Endothelial cell (in vitro differentiated cells): ENCODE measurements at regions not wholly inside any gene's neighbourhood (a gene's known extent, or its start where the extent isn't known, plus 50 kb on each side); places are given as distances from the start of the nearest gene placed in this dataset.

Experiments used
- DNase-seq: peaks from one replicate; pipeline ENCODE4 v3.0.0; 2021; ENCODE audit warnings: low spot score
- H3K27ac Mint-ChIP-seq: one replicate; pipeline ENCODE4 v1.8.0; 2021; ENCODE audit warnings: mixed read lengths, inconsistent platforms; ENCODE audit not compliant: unreplicated experiment
- H3K27me3 Mint-ChIP-seq: one replicate; pipeline ENCODE4 v1.8.0; 2021; ENCODE audit warnings: mild to moderate bottlenecking, moderate library complexity, mixed read lengths, inconsistent platforms; ENCODE audit not compliant: unreplicated experiment
- H3K36me3 Mint-ChIP-seq: one replicate; pipeline ENCODE4 v1.8.0; 2021; ENCODE audit warnings: mild to moderate bottlenecking, low read depth, mixed read lengths, inconsistent platforms; ENCODE audit not compliant: unreplicated experiment
- H3K4me1 Mint-ChIP-seq: one replicate; pipeline ENCODE4 v1.8.0; 2021; ENCODE audit warnings: mild to moderate bottlenecking, mixed read lengths, inconsistent platforms; ENCODE audit not compliant: unreplicated experiment
- H3K4me3 Mint-ChIP-seq: one replicate; pipeline ENCODE4 v1.8.0; 2021; ENCODE audit warnings: mild to moderate bottlenecking, mixed read lengths, inconsistent platforms; ENCODE audit not compliant: unreplicated experiment
- H3K9me3 Mint-ChIP-seq: one replicate; pipeline ENCODE4 v1.8.0; 2021; ENCODE audit warnings: mixed read lengths, inconsistent platforms; ENCODE audit not compliant: unreplicated experiment
- CTCF ChIP-seq: fragments of 200-600 bp; sonication (generic); IDR thresholded peaks from one replicate; pipeline ENCODE4 v1.5.0; 2021; ENCODE audit warnings: antibody characterized with exemption; ENCODE audit not compliant: unreplicated experiment

- no peak for TF ChIP-seq CTCF
- Mint-ChIP-seq H3K36me3 (no peaks in the 10 kb centered on the region), H3K27ac (no peak overlapping the region), H3K4me3 (no peak overlapping the region), H3K27me3 (no peaks in the 10 kb centered on the region), H3K4me1 (no peaks in the 10 kb centered on the region), H3K9me3 (no peaks in the 10 kb centered on the region)
- DNase-seq = no peak
Measured at GRCh38 chr13:106078191-106078590, 457.3 kb downstream of the EFNB2 start.

- Mint-ChIP-seq H3K27me3 (no peaks in the 10 kb centered on the region), H3K27ac (no peak overlapping the region), H3K9me3 (no peaks in the 10 kb centered on the region), H3K36me3 (no peaks in the 10 kb centered on the region), H3K4me3 (no peak overlapping the region), H3K4me1 (no peaks in the 10 kb centered on the region)
- no peak for TF ChIP-seq CTCF
- DNase-seq = no peak
Measured at GRCh38 chr13:106077017-106077416, 458.4 kb downstream of the EFNB2 start.

GRCh38 chr13:106072014-106072413 is 463.4 kb downstream of the EFNB2 start:
- no peaks in the 10 kb centered on the region for H3K36me3 Mint-ChIP-seq
- H3K27me3 Mint-ChIP-seq = no peaks in the 10 kb centered on the region
- H3K27ac Mint-ChIP-seq = no peak overlapping the region
- no peaks in the 10 kb centered on the region for H3K9me3 Mint-ChIP-seq
- no peak for DNase-seq
- no peaks in the 10 kb centered on the region for H3K4me1 Mint-ChIP-seq
- no peak for TF ChIP-seq CTCF
- H3K4me3 Mint-ChIP-seq = no peak overlapping the region

- Mint-ChIP-seq H3K36me3 (no peaks in the 10 kb centered on the region), H3K27me3 (peaks cover 4% of the 10 kb centered on the region), H3K27ac (no peak overlapping the region), H3K4me3 (no peak overlapping the region), H3K9me3 (no peaks in the 10 kb centered on the region), H3K4me1 (no peaks in the 10 kb centered on the region)
- DNase-seq = no peak
- TF ChIP-seq CTCF = no peak
Measured at GRCh38 chr13:106063591-106064313, 471.7 kb downstream of the EFNB2 start.

GRCh38 chr13:106061781-106062180 is 473.7 kb downstream of the EFNB2 start:
- Mint-ChIP-seq H3K36me3 (no peaks in the 10 kb centered on the region), H3K4me1 (no peaks in the 10 kb centered on the region), H3K27me3 (peaks cover 4% of the 10 kb centered on the region), H3K4me3 (no peak overlapping the region), H3K27ac (no peak overlapping the region), H3K9me3 (no peaks in the 10 kb centered on the region)
- no peak for TF ChIP-seq CTCF
- no peak for DNase-seq
